Chondrocyte (in vitro differentiated cells): ENCODE measurements at regions not wholly inside any gene's neighbourhood (a gene's known extent, or its start where the extent isn't known, plus 50 kb on each side); places are given as distances from the start of the nearest gene placed in this dataset.

Experiments
- DNase-seq: peaks from one replicate; pipeline ENCODE4 v3.0.0; 2021; ENCODE audit warnings: mixed read lengths, low spot score
- H3K27ac Mint-ChIP-seq: one replicate; pipeline ENCODE4 v1.8.0; 2021; ENCODE audit warnings: mild to moderate bottlenecking, moderate library complexity, mixed read lengths; ENCODE audit not compliant: unreplicated experiment
- H3K27me3 Mint-ChIP-seq: 2 replicates; pipeline ENCODE4 v1.8.0; 2021; ENCODE audit warnings: low read depth, mixed read lengths
- H3K36me3 Mint-ChIP-seq: 2 replicates; pipeline ENCODE4 v1.8.0; 2021; ENCODE audit warnings: low read depth, mixed read lengths
- H3K4me1 Mint-ChIP-seq: 2 replicates; pipeline ENCODE4 v1.8.0; 2021; ENCODE audit warnings: low read depth, mild to moderate bottlenecking, mixed read lengths
- H3K4me3 Mint-ChIP-seq: one replicate; pipeline ENCODE4 v1.8.0; 2021; ENCODE audit warnings: mild to moderate bottlenecking, moderate library complexity, mixed read lengths; ENCODE audit not compliant: unreplicated experiment
- H3K9me3 Mint-ChIP-seq: 2 replicates; pipeline ENCODE4 v1.8.0; 2021; ENCODE audit warnings: low read depth, mixed read lengths
- CTCF ChIP-seq: fragments of 200-600 bp; sonication (generic); IDR thresholded peaks from 2 replicates; pipeline ENCODE4 v1.5.0; 2021; ENCODE audit warnings: antibody characterized with exemption, mild to moderate bottlenecking, moderate library complexity

- peaks cover 8% of the 10 kb centered on the region for H3K9me3 Mint-ChIP-seq
- no peak for DNase-seq
- no peak overlapping the region for H3K27ac Mint-ChIP-seq
- H3K4me1 Mint-ChIP-seq, result peaks cover 10% of the 10 kb centered on the region
- no peak for TF ChIP-seq CTCF
- H3K27me3 Mint-ChIP-seq, result no peaks in the 10 kb centered on the region
- H3K36me3 Mint-ChIP-seq, result no peaks in the 10 kb centered on the region
- H3K4me3 Mint-ChIP-seq, result no peak overlapping the region
Measured at GRCh38 chr20:12173347-12174012, 255.8 kb downstream of the BTBD3 start.

GRCh38 chr20:12175538-12175937 lies 257.8 kb downstream of the BTBD3 start:
- TF ChIP-seq CTCF, result no peak
- Mint-ChIP-seq H3K4me3 (no peak overlapping the region), H3K27me3 (no peaks in the 10 kb centered on the region), H3K4me1 (peaks cover 10% of the 10 kb centered on the region), H3K9me3 (no peaks in the 10 kb centered on the region), H3K27ac (no peak overlapping the region), H3K36me3 (no peaks in the 10 kb centered on the region)
- no peak for DNase-seq

GRCh38 chr20:12177657-12178293 lies 260.1 kb downstream of the BTBD3 start:
- no peak overlapping the region for H3K4me3 Mint-ChIP-seq
- H3K36me3 Mint-ChIP-seq, result no peaks in the 10 kb centered on the region
- peaks cover under 1% of the 10 kb centered on the region for H3K4me1 Mint-ChIP-seq
- H3K27ac Mint-ChIP-seq, result no peak overlapping the region
- no peaks in the 10 kb centered on the region for H3K27me3 Mint-ChIP-seq
- TF ChIP-seq CTCF, result no peak
- DNase-seq, result no peak
- H3K9me3 Mint-ChIP-seq, result no peaks in the 10 kb centered on the region

GRCh38 chr20:12179692-12180091 lies 262.0 kb downstream of the BTBD3 start:
- Mint-ChIP-seq H3K36me3 (no peaks in the 10 kb centered on the region), H3K27ac (no peak overlapping the region), H3K4me1 (no peaks in the 10 kb centered on the region), H3K27me3 (no peaks in the 10 kb centered on the region), H3K4me3 (no peak overlapping the region), H3K9me3 (no peaks in the 10 kb centered on the region)
- no peak for TF ChIP-seq CTCF
- DNase-seq, result no peak

- Mint-ChIP-seq H3K27ac (no peak overlapping the region), H3K27me3 (no peaks in the 10 kb centered on the region), H3K4me3 (no peak overlapping the region), H3K9me3 (no peaks in the 10 kb centered on the region), H3K36me3 (no peaks in the 10 kb centered on the region), H3K4me1 (no peaks in the 10 kb centered on the region)
- no peak for DNase-seq
- no peak for TF ChIP-seq CTCF
Measured at GRCh38 chr20:12180107-12180661, 262.5 kb downstream of the BTBD3 start.
